ENCODE measurements at regions not wholly inside any gene's neighbourhood (a gene's known extent, or its start where the extent isn't known, plus 50 kb on each side); places are given as distances from the start of the nearest gene placed in this dataset.

- H3K27ac ChIP-seq: no peak overlapping the region
- TF ChIP-seq, protein P1, sequence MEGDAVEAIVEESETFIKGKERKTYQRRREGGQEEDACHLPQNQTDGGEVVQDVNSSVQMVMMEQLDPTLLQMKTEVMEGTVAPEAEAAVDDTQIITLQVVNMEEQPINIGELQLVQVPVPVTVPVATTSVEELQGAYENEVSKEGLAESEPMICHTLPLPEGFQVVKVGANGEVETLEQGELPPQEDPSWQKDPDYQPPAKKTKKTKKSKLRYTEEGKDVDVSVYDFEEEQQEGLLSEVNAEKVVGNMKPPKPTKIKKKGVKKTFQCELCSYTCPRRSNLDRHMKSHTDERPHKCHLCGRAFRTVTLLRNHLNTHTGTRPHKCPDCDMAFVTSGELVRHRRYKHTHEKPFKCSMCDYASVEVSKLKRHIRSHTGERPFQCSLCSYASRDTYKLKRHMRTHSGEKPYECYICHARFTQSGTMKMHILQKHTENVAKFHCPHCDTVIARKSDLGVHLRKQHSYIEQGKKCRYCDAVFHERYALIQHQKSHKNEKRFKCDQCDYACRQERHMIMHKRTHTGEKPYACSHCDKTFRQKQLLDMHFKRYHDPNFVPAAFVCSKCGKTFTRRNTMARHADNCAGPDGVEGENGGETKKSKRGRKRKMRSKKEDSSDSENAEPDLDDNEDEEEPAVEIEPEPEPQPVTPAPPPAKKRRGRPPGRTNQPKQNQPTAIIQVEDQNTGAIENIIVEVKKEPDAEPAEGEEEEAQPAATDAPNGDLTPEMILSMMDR (conservative IDR thresholded peaks at IDR 0.05): no peak
Observed at GRCh38 chr13:109913186-109913585, 126.8 kb upstream of the IRS2 start.

DNA sequence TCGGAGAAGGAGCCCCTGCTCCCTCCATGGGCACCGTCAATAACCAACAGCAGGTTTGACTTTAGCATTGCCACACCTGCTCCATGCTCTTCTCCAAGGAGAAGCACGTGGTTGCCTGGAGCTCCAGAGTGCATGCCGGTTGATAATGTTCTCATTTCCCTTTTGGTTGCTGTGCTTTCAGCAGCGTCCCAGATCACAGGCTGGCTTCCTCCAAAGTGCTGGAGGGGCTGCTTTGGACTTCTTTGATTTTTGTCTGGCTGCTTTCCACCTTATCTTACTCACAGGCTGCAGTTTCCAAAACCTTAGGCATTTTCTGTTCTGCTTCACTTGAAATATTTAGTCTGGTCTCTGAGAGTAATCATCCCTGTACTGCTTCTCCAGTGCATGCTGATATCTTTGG lies 123.8 kb upstream of the IRS2 start:
- TF ChIP-seq, protein P1 (conservative IDR thresholded peaks at IDR 0.05): no peak
- H3K27ac ChIP-seq: no peak overlapping the region

GRCh38 chr13:109906976-109907375 lies 120.6 kb upstream of the IRS2 start:
- H3K27ac ChIP-seq: no peak overlapping the region
- TF ChIP-seq, protein P1 (conservative IDR thresholded peaks at IDR 0.05): no peak

- TF ChIP-seq, protein P1 (conservative IDR thresholded peaks at IDR 0.05): no peak
- no peak overlapping the region for H3K27ac ChIP-seq
Observed at GRCh38 chr13:109904218-109904617, 117.8 kb upstream of the IRS2 start.

- TF ChIP-seq, protein P1 (conservative IDR thresholded peaks at IDR 0.05): no peak
- no peak overlapping the region for H3K27ac ChIP-seq
Observed at GRCh38 chr13:109900741-109901140, 114.4 kb upstream of the IRS2 start.

- TF ChIP-seq, protein P1 (conservative IDR thresholded peaks at IDR 0.05): no peak
- H3K27ac ChIP-seq: no peak overlapping the region; the same call in 1 of the 2 replicates
Observed at GRCh38 chr13:109900320-109900719, 113.9 kb upstream of the IRS2 start.

- TF ChIP-seq, protein P1 (conservative IDR thresholded peaks at IDR 0.05): no peak
- peak overlapping the region; percentile 13 for H3K27ac ChIP-seq
Observed at GRCh38 chr13:109899748-109900147, 113.4 kb upstream of the IRS2 start.

GRCh38 chr13:109899316-109899715 lies 112.9 kb upstream of the IRS2 start:
- peak overlapping the region; percentile 13 for H3K27ac ChIP-seq
- TF ChIP-seq, protein P1 (conservative IDR thresholded peaks at IDR 0.05): no peak

Measured in VCaP (cell line).